GM21529 (cell line): ENCODE measurements at regions not wholly inside any gene's neighbourhood (a gene's known extent, or its start where the extent isn't known, plus 50 kb on each side); places are given as distances from the start of the nearest gene placed in this dataset.
"Not testable (repeated sequence)": the region's sequence is repeated elsewhere in the genome, so short reads cannot be mapped to it uniquely, and the experiment has no call there.

Experiments used
- ATAC-seq: cut with Tn5 transposase; IDR thresholded peaks from one replicate; pipeline ENCODE4 v1.9.1; 2021; ENCODE audit not compliant: unreplicated experiment

GRCh38 chr6:135555550-135555949 is 58.0 kb upstream of the AHI1 start:
- peak; percentile 80 for ATAC-seq

GRCh38 chr6:135557582-135557981 is 60.0 kb upstream of the AHI1 start:
- ATAC-seq: no peak

- not testable (repeated sequence) for ATAC-seq
Measured at GRCh38 chr6:135565605-135566004, 68.1 kb upstream of the AHI1 start.

- no peak for ATAC-seq
Measured at GRCh38 chr6:135566311-135567068, 69.0 kb upstream of the AHI1 start.

GRCh38 chr6:135567375-135568083 is 70.0 kb upstream of the AHI1 start:
- no peak for ATAC-seq

- peak; percentile 63 for ATAC-seq
Measured at GRCh38 chr6:135568379-135568778, 70.8 kb upstream of the AHI1 start.

GRCh38 chr6:135572051-135572450 is 74.5 kb upstream of the AHI1 start:
- ATAC-seq: no peak

GRCh38 chr6:135575629-135576028 is 78.1 kb upstream of the AHI1 start:
- ATAC-seq: no peak

GRCh38 chr6:135576055-135576454 is 78.5 kb upstream of the AHI1 start:
- no peak for ATAC-seq

GRCh38 chr6:135577059-135577538 is 79.6 kb upstream of the AHI1 start:
- ATAC-seq: peak; percentile 97

GRCh38 chr6:135578976-135579375 is 81.4 kb upstream of the AHI1 start:
- ATAC-seq: no peak

- no peak for ATAC-seq
Measured at GRCh38 chr6:135581211-135581610, 83.7 kb upstream of the AHI1 start.

- no peak for ATAC-seq
Measured at GRCh38 chr6:135583256-135583761, 85.8 kb upstream of the AHI1 start.

GRCh38 chr6:135586388-135586787 is 88.8 kb upstream of the AHI1 start:
- no peak for ATAC-seq

- ATAC-seq: no peak
Measured at GRCh38 chr6:135586844-135587243, 89.3 kb upstream of the AHI1 start.

GRCh38 chr6:135592276-135592675 is 94.7 kb upstream of the AHI1 start:
- ATAC-seq: no peak

GRCh38 chr6:135594000-135594399 is 96.5 kb upstream of the AHI1 start:
- ATAC-seq: no peak

GRCh38 chr6:135600086-135600702 is 102.7 kb upstream of the AHI1 start:
- ATAC-seq: no peak

GRCh38 chr6:135600931-135601330 is 103.4 kb upstream of the AHI1 start:
- ATAC-seq: no peak

GRCh38 chr6:135601857-135602256 is 104.3 kb upstream of the AHI1 start:
- ATAC-seq: no peak

- ATAC-seq: no peak
Measured at GRCh38 chr6:135603249-135603648, 105.7 kb upstream of the AHI1 start.
